Pulmonary artery endothelial cell (primary cell): ENCODE measurements at regions not wholly inside any gene's neighbourhood (a gene's known extent, or its start where the extent isn't known, plus 50 kb on each side); places are given as distances from the start of the nearest gene placed in this dataset.
"Not testable (repeated sequence)": the region's sequence is repeated elsewhere in the genome, so short reads cannot be mapped to it uniquely, and the experiment has no call there.

Source experiments
- DNase-seq: peaks from one replicate; pipeline ENCODE4 v3.0.0-alpha.2; 2011; ENCODE audit warnings: low read depth, low spot score

- no peak for DNase-seq
These were observed 54.7 kb upstream of the PGM2 start for GRCh38 chr4:37771771-37772170.

- no peak for DNase-seq
These were observed 56.5 kb upstream of the PGM2 start for GRCh38 chr4:37770016-37770415.

GRCh38 chr4:37769391-37769989 lies 57.0 kb upstream of the PGM2 start:
- no peak for DNase-seq

GRCh38 chr4:37767546-37767945 lies 58.9 kb upstream of the PGM2 start:
- no peak for DNase-seq

GRCh38 chr4:37767019-37767418 lies 59.5 kb upstream of the PGM2 start:
- DNase-seq, result no peak

- no peak for DNase-seq
These were observed 60.7 kb upstream of the PGM2 start for GRCh38 chr4:37765741-37766140.

- no peak for DNase-seq
These were observed 62.7 kb upstream of the PGM2 start for GRCh38 chr4:37763831-37764230.

- no peak for DNase-seq
These were observed 63.5 kb upstream of the PGM2 start for GRCh38 chr4:37762991-37763368.

- DNase-seq, result no peak
These were observed 64.0 kb upstream of the PGM2 start for GRCh38 chr4:37762294-37762990.

GRCh38 chr4:37760840-37761239 lies 65.6 kb upstream of the PGM2 start:
- DNase-seq, result no peak

- DNase-seq, result no peak
These were observed 66.7 kb upstream of the PGM2 start for GRCh38 chr4:37759833-37760232.

- peak; percentile 22 for DNase-seq
These were observed 68.3 kb upstream of the PGM2 start for GRCh38 chr4:37758226-37758625.

GRCh38 chr4:37757761-37758160 lies 68.7 kb upstream of the PGM2 start:
- DNase-seq, result no peak

GRCh38 chr4:37757121-37757520 lies 69.4 kb upstream of the PGM2 start:
- DNase-seq, result no peak

GRCh38 chr4:37754410-37755185 lies 68.4 kb upstream of the RELL1 start:
- no peak for DNase-seq

GRCh38 chr4:37749398-37749988 lies 63.3 kb upstream of the RELL1 start:
- DNase-seq, result no peak

GRCh38 chr4:37748485-37748884 lies 62.3 kb upstream of the RELL1 start:
- no peak for DNase-seq

GRCh38 chr4:37747772-37748330 lies 61.7 kb upstream of the RELL1 start:
- no peak for DNase-seq

GRCh38 chr4:37746852-37747251 lies 60.7 kb upstream of the RELL1 start:
- not testable (repeated sequence) for DNase-seq

GRCh38 chr4:37745946-37746345 lies 59.8 kb upstream of the RELL1 start:
- no peak for DNase-seq

GRCh38 chr4:37742149-37742548 lies 56.0 kb upstream of the RELL1 start:
- no peak for DNase-seq

GRCh38 chr4:37741564-37741963 lies 55.4 kb upstream of the RELL1 start:
- no peak for DNase-seq
